B cell (primary cell): ENCODE measurements at regions not wholly inside any gene's neighbourhood (a gene's known extent, or its start where the extent isn't known, plus 50 kb on each side); places are given as distances from the start of the nearest gene placed in this dataset.

ENCODE experiments used
- ATAC-seq: fragments of 200-7000 bp; cut with Tn5 transposase; one replicate; pipeline ENCODE4 v1.10.0; 2021; ENCODE audit warnings: low read depth, mild to moderate bottlenecking, moderate number of reproducible peaks, moderate library complexity
- CTCF ChIA-PET: fragments of 350-600 bp; sonication (Branson Sonifier 250); formaldehyde crosslinking; loops from one replicate; lab custom pipeline; 2021; ENCODE audit warnings: antibody characterized with exemption, inconsistent platforms; lab: Charles Lee
- POLR2A ChIA-PET: fragments of 350-600 bp; sonication (Branson Sonifier 250); formaldehyde crosslinking; loops from one replicate; lab custom pipeline; 2021; ENCODE audit warnings: antibody characterized with exemption; lab: Charles Lee
- DNase-seq: peaks from one replicate; pipeline ENCODE4 v3.0.0; 2013
- H2AFZ ChIP-seq: 2 replicates; pipeline ENCODE4 v1.6.1; 2012; ENCODE audit warnings: mild to moderate bottlenecking, low read depth, low read length; ENCODE audit not compliant: insufficient read depth, poor library complexity, severe bottlenecking
- H3K27ac ChIP-seq, 2 donors: 1 replicate in 1 of 2; 2 replicates in 1 of 2; pipeline ENCODE4 v1.5.1; 2012 to 2013; ENCODE audit warnings: low read length in 2 of 2, mild to moderate bottlenecking in 2 of 2, moderate library complexity in 1 of 2
- H3K27me3 ChIP-seq, 4 experiments: fragments of 200-600 bp in 1 of 4; sonication (generic) in 1 of 4; replicated peaks in 1 of 4; 1 replicate in 2 of 4; 2 replicates in 2 of 4; pipeline versions ENCODE4 v1.6.1 to v1.7.0; 2013 to 2016; ENCODE audit warnings: low read length in 3 of 4, mild to moderate bottlenecking in 2 of 4, mixed read lengths in 1 of 4, moderate library complexity in 1 of 4; ENCODE audit not compliant: insufficient read depth in 4 of 4, control insufficient read depth in 3 of 4; ENCODE audit errors: control extremely low read depth in 1 of 4
- H3K36me3 ChIP-seq, 2 experiments: replicated peaks in 1 of 2; 1 replicate in 1 of 2; 2 replicates in 1 of 2; pipeline versions ENCODE4 v1.6.1 to v1.7.1; 2013; ENCODE audit warnings: low read length in 1 of 2; ENCODE audit not compliant: insufficient read depth in 2 of 2, control insufficient read depth in 1 of 2; ENCODE audit errors: control extremely low read depth in 1 of 2, extremely low read depth in 1 of 2
- H3K4me1 ChIP-seq, 2 donors: fragments of 200-600 bp in 1 of 2; sonication (generic) in 1 of 2; 1 replicate in 1 of 2; 2 replicates in 1 of 2; pipeline versions ENCODE4 v1.5.1 to v1.6.1; 2013 to 2017; ENCODE audit warnings: low read length in 2 of 2; ENCODE audit not compliant: control insufficient read depth in 2 of 2, insufficient read depth in 2 of 2
- H3K4me2 ChIP-seq: replicated peaks from 2 replicates; pipeline ENCODE3; 2012; ENCODE audit warnings: mild to moderate bottlenecking, low read depth, low read length; ENCODE audit not compliant: poor library complexity, severe bottlenecking
- H3K4me3 ChIP-seq, 5 experiments: fragments of 200-600 bp in 1 of 5; sonication (generic) in 1 of 5; 1 replicate in 3 of 5; 2 replicates in 2 of 5; pipeline versions ENCODE4 v1.5.1 to v1.7.0; 2011 to 2016; ENCODE audit warnings: low read length in 4 of 5, mild to moderate bottlenecking in 4 of 5, low read depth in 2 of 5, control low read depth in 1 of 5, moderate library complexity in 1 of 5; ENCODE audit not compliant: insufficient read depth in 1 of 5; ENCODE audit errors: control extremely low read depth in 1 of 5, extremely low read depth in 1 of 5
- H3K79me2 ChIP-seq: fragments of 200-600 bp; sonication (generic); one replicate; pipeline ENCODE4 v1.6.0; 2016; ENCODE audit warnings: low read length; ENCODE audit not compliant: control insufficient read depth, insufficient read depth
- H3K9ac ChIP-seq: fragments of 200-600 bp; sonication (generic); 2 replicates; pipeline ENCODE4 v1.6.1; 2017; ENCODE audit warnings: mild to moderate bottlenecking, low read length, moderate library complexity
- H3K9me3 ChIP-seq, 3 donors: one replicate each; pipeline versions ENCODE4 v1.6.1 to v1.7.1; 2013; ENCODE audit warnings: low read length in 2 of 3; ENCODE audit not compliant: control insufficient read depth in 2 of 3, insufficient read depth in 1 of 3; ENCODE audit errors: control extremely low read depth in 1 of 3
- H4K20me1 ChIP-seq: 2 replicates; pipeline ENCODE4 v1.6.0; 2012; ENCODE audit warnings: mild to moderate bottlenecking, low read length; ENCODE audit not compliant: insufficient read depth, control insufficient read depth, poor library complexity, severe bottlenecking
- H3K27ac Mint-ChIP-seq: one replicate; pipeline ENCODE4 v1.8.0; 2021; ENCODE audit warnings: mixed read lengths
- H3K27me3 Mint-ChIP-seq: one replicate; pipeline ENCODE4 v1.8.0; 2021; ENCODE audit warnings: mixed read lengths
- H3K4me1 Mint-ChIP-seq: one replicate; pipeline ENCODE4 v1.8.0; 2021; ENCODE audit warnings: mixed read lengths
- H3K4me3 Mint-ChIP-seq: one replicate; pipeline ENCODE4 v1.8.0; 2021; ENCODE audit warnings: mixed read lengths
- H3K9me3 Mint-ChIP-seq: one replicate; pipeline ENCODE4 v1.8.0; 2022; ENCODE audit warnings: mixed read lengths; ENCODE audit not compliant: insufficient read depth
- CTCF ChIP-seq: fragments of 200-600 bp; IDR thresholded peaks from one replicate; pipeline ENCODE4 v1.8.0; 2022; ENCODE audit warnings: antibody characterized with exemption, mild to moderate bottlenecking
- EZH2 ChIP-seq: IDR thresholded peaks from 2 replicates; pipeline ENCODE4 v1.6.1; 2012; ENCODE audit warnings: borderline replicate concordance, low read depth, mild to moderate bottlenecking, moderate library complexity, low read length; ENCODE audit not compliant: insufficient read depth, poor library complexity, severe bottlenecking
- WGBS: methylation state at CpG from one replicate; pipeline ENCODE4 v1.1.5; 2013; ENCODE audit warnings: missing lambda C conversion rate; ENCODE audit not compliant: insufficient coverage; 5-methylcytosine and 5-hydroxymethylcytosine counted together
- intact Hi-C: fragments of 100-400 bp; cut with micrococcal nuclease; formaldehyde crosslinking; loops from one replicate; pipeline ENCODE4 v1.10.0; 2022

- intact Hi-C loops: no loop called here
- no peak overlapping the region for H3K27ac ChIP-seq
- no peak overlapping the region for H2AFZ ChIP-seq
- no peak overlapping the region for H3K4me2 ChIP-seq
- no peak overlapping the region for H3K9ac ChIP-seq
- Mint-ChIP-seq H3K27ac (no peak overlapping the region), H3K4me3 (no peak overlapping the region), H3K4me1 (peaks cover 14% of the 10 kb centered on the region), H3K9me3 (peaks cover 2% of the 10 kb centered on the region), H3K27me3 (no peaks in the 10 kb centered on the region)
- H3K36me3 ChIP-seq: no peaks in the 10 kb centered on the region
- WGBS: 90% methylated on average over 2 of the region's 4 CpGs
- ChIA-PET POLR2A (interaction anchor here (0.7 kb wide), 1 partner anchor 9 kb away, joined by 3 read pairs; no protein-coding TSS in a partner anchor), CTCF (interaction anchor here (1.2 kb wide), 1 partner anchor 13 kb away, joined by 3 read pairs; no protein-coding TSS in a partner anchor)
- peaks cover 0 to 8% of the 10 kb centered on the region in 2 donors for H3K4me1 ChIP-seq
- TF ChIP-seq CTCF (no peak), EZH2 (no peak)
- H4K20me1 ChIP-seq: no peaks in the 10 kb centered on the region
- ATAC-seq (no peak), DNase-seq (no peak)
- H3K9me3 ChIP-seq: no peaks in the 10 kb centered on the region
- H3K27me3 ChIP-seq: no peaks in the 10 kb centered on the region
- H3K4me3 ChIP-seq: no peak overlapping the region
- H3K79me2 ChIP-seq: no peaks in the 10 kb centered on the region
Measured at GRCh38 chr1:222899471-222899870, 84.6 kb downstream of the DISP1 start.

- Mint-ChIP-seq H3K27me3 (no peaks in the 10 kb centered on the region), H3K4me1 (no peaks in the 10 kb centered on the region), H3K27ac (no peak overlapping the region), H3K4me3 (no peak overlapping the region), H3K9me3 (peaks cover 2% of the 10 kb centered on the region)
- Histone ChIP-seq H4K20me1 (no peaks in the 10 kb centered on the region), H3K27ac (no peak overlapping the region), H3K36me3 (no peaks in the 10 kb centered on the region), H3K79me2 (no peaks in the 10 kb centered on the region), H3K9ac (no peak overlapping the region), H3K4me3 (no peak overlapping the region), H3K9me3 (no peaks in the 10 kb centered on the region), H2AFZ (no peak overlapping the region), H3K4me1 (no peaks in the 10 kb centered on the region), H3K27me3 (no peaks in the 10 kb centered on the region), H3K4me2 (no peak overlapping the region)
- intact Hi-C loops: no loop called here
- ATAC-seq: no peak
- CTCF ChIA-PET: no interaction called here
- no peak for DNase-seq
- 60% methylated on average over 1 of the region's 6 CpGs for WGBS
- TF ChIP-seq EZH2 (no peak), CTCF (no peak)
- POLR2A ChIA-PET: no interaction called here
Measured at GRCh38 chr1:222904451-222904850, 89.6 kb downstream of the DISP1 start.
